Heart left ventricle (tissue), 16 donors: ENCODE measurements at regions not wholly inside any gene's neighbourhood (a gene's known extent, or its start where the extent isn't known, plus 50 kb on each side); places are given as distances from the start of the nearest gene placed in this dataset.

Source experiments
- ATAC-seq, 4 donors: fragments of 200-7000 bp; cut with Tn5 transposase; one replicate each; pipeline ENCODE4 v1.9.1; 2020 to 2022; ENCODE audit warnings: moderate library complexity in 4 of 4, mild to moderate bottlenecking in 3 of 4, moderate number of reproducible peaks in 1 of 4
- DNase-seq, 5 donors: peaks; one replicate each; pipeline ENCODE4 v3.0.0-alpha.2; 2020
- H3K27ac ChIP-seq, 12 donors: fragments of 200-600 bp; sonication (generic) in 4 of 12; one replicate each; pipeline versions ENCODE4 v1.5.0 to v1.8.0; 2016 to 2022; ENCODE audit warnings: mild to moderate bottlenecking in 2 of 12
- H3K27me3 ChIP-seq, 9 donors: fragments of 200-600 bp; sonication (generic) in 2 of 9; one replicate each; pipeline versions ENCODE4 v1.5.1 to v1.8.0; 2016 to 2022; ENCODE audit warnings: mild to moderate bottlenecking in 3 of 9
- H3K36me3 ChIP-seq, 9 donors: fragments of 200-600 bp; sonication (generic) in 2 of 9; one replicate each; pipeline versions ENCODE4 v1.5.0 to v1.8.0; 2018 to 2022; ENCODE audit warnings: mild to moderate bottlenecking in 2 of 9
- H3K4me1 ChIP-seq, 12 donors: fragments of 200-600 bp; sonication (generic) in 4 of 12; one replicate each; pipeline versions ENCODE4 v1.5.0 to v1.8.0; 2016 to 2022; ENCODE audit warnings: mild to moderate bottlenecking in 3 of 12
- H3K4me3 ChIP-seq, 12 donors: fragments of 200-600 bp; sonication (generic) in 4 of 12; one replicate each; pipeline versions ENCODE4 v1.5.0 to v1.8.0; 2017 to 2022; ENCODE audit warnings: mild to moderate bottlenecking in 9 of 12, moderate library complexity in 4 of 12
- H3K9me3 ChIP-seq, 12 donors: fragments of 200-600 bp; sonication (generic) in 4 of 12; one replicate each; pipeline versions ENCODE4 v1.5.0 to v1.8.0; 2016 to 2022; ENCODE audit warnings: mild to moderate bottlenecking in 1 of 12
- POLR2A ChIP-seq, 2 donors: fragments of 450-650 bp; IDR thresholded peaks; one replicate each; pipeline ENCODE4 v1.6.1; 2017; ENCODE audit warnings: antibody characterized with exemption in 2 of 2, mild to moderate bottlenecking in 2 of 2, moderate library complexity in 2 of 2
- WGBS, 4 donors: extraction: QIAGEN DNeasy Blood & Tissue Kit in 2 of 4; methylation state at CpG; one replicate each; pipeline versions ENCODE4 v1.1.5 to v1.1.7; 2013 to 2018; 5-methylcytosine and 5-hydroxymethylcytosine counted together
- intact Hi-C, 10 donors: fragments of 100-400 bp; cut with DNase I; formaldehyde crosslinking; loops; one replicate each; pipeline versions ENCODE4 v1.11.1 to v1.14.2; 2022
- TF ChIP-seq, protein P1 (sequence below), 12 donors: fragments of 200-600 bp; sonication (generic) in 4 of 12; IDR thresholded peaks; one replicate each; pipeline versions ENCODE4 v1.5.0 to v1.8.0; 2018 to 2022; ENCODE audit warnings: antibody characterized with exemption in 12 of 12, mild to moderate bottlenecking in 5 of 12
- donor health status: ischemic (EF 13 %, LVEDD 7.1; RV severe dilation, severe dysfunction).
- donor health status: healthy with polysubstance abuse.
- donor health status: DM: no; HTN: yes; CAD: no.
- donor health status: DM: no; HTN: no; CAD: no.
- donor health status: ischemic (EF 25% LVEDD 6.9; RV normal size, moderate dysfunction).
- donor health status: ischemic (EF 25% LVEDD 5.7; RV mildly dilated, moderate dysfunction).
- donor health status: healthy.
- donor health status: DM: yes; HTN: yes; CAD: no.
- donor health status: ischemic (EF 35%, LVEDD 5.7; RV mildly dilated, moderate dysfunction).
- donor health status: nonischemic (EF 11% LVEDD 7.7; RV severe dilation, severe dysfunction).
- donor health status: DM: yes; HTN: yes; CAD: no.
- donor health status: PGD.
- donor health status: ischemic (EF 29% LVEDD 5.4; RV normal size, mild dysfunction).
- donor health status: nonischemic (EF 23%, LVEDD 6.1; RV moderate dilation, normal function).

DNA sequence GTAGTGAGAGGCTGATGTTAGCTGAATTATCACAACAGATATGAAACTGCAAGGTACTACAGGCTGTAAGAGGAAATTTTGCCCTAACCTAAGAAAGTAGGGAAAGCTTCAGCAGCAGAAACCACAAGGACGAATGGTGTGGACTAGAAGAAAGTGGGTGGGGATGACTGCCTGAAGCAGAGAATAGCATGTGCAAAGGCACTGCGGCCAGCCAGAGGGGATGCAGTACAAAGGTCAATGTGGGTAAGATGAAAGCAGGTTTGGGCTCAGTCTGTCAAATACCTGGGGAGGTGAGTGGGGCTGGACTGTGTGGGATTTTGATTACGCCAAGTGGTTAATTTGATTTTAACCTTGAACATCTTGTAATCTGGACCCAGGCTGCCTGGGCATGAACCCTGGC lies 199.3 kb upstream of the GALNT2 start:
- WGBS, 4 donors: 90 to 97% (median 90%) methylated on average over 3 of the region's 3 CpGs
- H3K9me3 ChIP-seq: no peaks in the 10 kb centered on the region
- H3K4me1 ChIP-seq: peaks cover 0 to 32% (median 16%) of the 10 kb centered on the region in 12 donors
- H3K27ac ChIP-seq: no peak overlapping the region
- intact Hi-C loops: loop anchor here in 2 of 10 donors (10.0 kb wide), 2 partner anchors 207 to 347 kb away; no protein-coding TSS in a partner anchor
- no peaks in the 10 kb centered on the region for H3K36me3 ChIP-seq
- no peak overlapping the region for H3K4me3 ChIP-seq
- ATAC-seq (no peak), DNase-seq (no peak)
- peaks cover 0 to 7% (median 0%) of the 10 kb centered on the region in 9 donors for H3K27me3 ChIP-seq
- TF ChIP-seq POLR2A (IDR thresholded peaks at IDR 0.05): no peak
- TF ChIP-seq, protein P1, sequence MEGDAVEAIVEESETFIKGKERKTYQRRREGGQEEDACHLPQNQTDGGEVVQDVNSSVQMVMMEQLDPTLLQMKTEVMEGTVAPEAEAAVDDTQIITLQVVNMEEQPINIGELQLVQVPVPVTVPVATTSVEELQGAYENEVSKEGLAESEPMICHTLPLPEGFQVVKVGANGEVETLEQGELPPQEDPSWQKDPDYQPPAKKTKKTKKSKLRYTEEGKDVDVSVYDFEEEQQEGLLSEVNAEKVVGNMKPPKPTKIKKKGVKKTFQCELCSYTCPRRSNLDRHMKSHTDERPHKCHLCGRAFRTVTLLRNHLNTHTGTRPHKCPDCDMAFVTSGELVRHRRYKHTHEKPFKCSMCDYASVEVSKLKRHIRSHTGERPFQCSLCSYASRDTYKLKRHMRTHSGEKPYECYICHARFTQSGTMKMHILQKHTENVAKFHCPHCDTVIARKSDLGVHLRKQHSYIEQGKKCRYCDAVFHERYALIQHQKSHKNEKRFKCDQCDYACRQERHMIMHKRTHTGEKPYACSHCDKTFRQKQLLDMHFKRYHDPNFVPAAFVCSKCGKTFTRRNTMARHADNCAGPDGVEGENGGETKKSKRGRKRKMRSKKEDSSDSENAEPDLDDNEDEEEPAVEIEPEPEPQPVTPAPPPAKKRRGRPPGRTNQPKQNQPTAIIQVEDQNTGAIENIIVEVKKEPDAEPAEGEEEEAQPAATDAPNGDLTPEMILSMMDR (IDR thresholded peaks at IDR 0.05): no peak

DNA sequence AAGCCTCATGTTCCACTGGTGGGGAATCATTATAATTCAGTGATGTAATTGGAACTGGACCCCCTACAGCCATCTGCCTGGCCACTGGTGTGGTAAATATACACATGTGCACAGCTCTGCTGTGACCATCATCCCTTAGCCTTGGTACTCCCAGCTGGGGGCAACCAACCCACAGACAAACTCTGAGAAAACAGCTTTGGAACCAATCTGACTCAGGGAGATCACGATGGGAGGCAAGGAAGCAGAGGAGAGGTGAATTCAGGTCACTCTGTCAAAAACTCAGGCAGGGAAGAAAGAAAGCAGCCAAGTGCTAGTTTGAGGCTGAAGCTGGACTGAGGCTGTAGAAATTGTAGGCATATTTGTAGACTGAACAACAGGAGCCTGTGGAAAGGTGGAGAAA lies 197.8 kb upstream of the GALNT2 start:
- Histone ChIP-seq H3K27ac (no peak overlapping the region), H3K4me1 (peaks cover 0 to 20% (median 7%) of the 10 kb centered on the region in 12 donors), H3K4me3 (no peak overlapping the region), H3K9me3 (no peaks in the 10 kb centered on the region), H3K36me3 (no peaks in the 10 kb centered on the region), H3K27me3 (peaks cover 0 to 7% (median 0%) of the 10 kb centered on the region in 9 donors)
- DNase-seq: no peak
- TF ChIP-seq POLR2A (IDR thresholded peaks at IDR 0.05): no peak
- TF ChIP-seq, protein P1 (IDR thresholded peaks at IDR 0.05): no peak
- 15 to 55% (median 25%) methylated on average over 1 of the region's 1 CpG for WGBS, 4 donors
- ATAC-seq: no peak
- intact Hi-C loops: loop anchor here in 2 of 10 donors (10.0 kb wide), 2 partner anchors 206 to 346 kb away; no protein-coding TSS in a partner anchor

DNA sequence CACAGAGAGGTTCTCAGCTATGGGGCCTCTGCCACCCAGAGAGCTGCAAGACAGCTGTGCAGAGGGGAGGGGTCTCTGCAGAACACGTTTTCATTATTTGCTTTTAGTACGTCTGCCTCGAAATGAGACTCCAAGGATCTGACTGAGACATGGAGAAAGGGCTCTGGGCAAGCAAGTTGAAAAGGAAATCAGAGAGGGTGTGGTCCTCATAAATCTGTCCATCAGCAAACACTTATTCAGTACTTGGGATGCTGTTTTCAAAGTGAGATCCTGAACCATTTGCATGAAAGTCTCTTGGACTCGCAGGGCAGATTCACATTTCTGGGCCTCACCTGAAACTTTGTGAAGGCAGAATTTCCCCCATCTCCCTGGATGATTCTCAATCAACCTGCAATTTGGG lies 197.4 kb upstream of the GALNT2 start:
- peaks cover 0 to 16% (median 2%) of the 10 kb centered on the region in 12 donors for H3K4me1 ChIP-seq
- ATAC-seq: no peak
- no peak for DNase-seq
- peaks cover 0 to 7% (median 0%) of the 10 kb centered on the region in 9 donors for H3K27me3 ChIP-seq
- H3K27ac ChIP-seq: no peak overlapping the region
- no peaks in the 10 kb centered on the region for H3K36me3 ChIP-seq
- 59 to 78% (median 70%) methylated on average over 4 of the region's 4 CpGs for WGBS, 4 donors
- no peaks in the 10 kb centered on the region for H3K9me3 ChIP-seq
- no peak overlapping the region for H3K4me3 ChIP-seq
- intact Hi-C loops: loop anchor here in 2 of 10 donors (10.0 kb wide), 2 partner anchors 205 to 345 kb away; no protein-coding TSS in a partner anchor
- TF ChIP-seq POLR2A (IDR thresholded peaks at IDR 0.05): no peak
- TF ChIP-seq, protein P1 (IDR thresholded peaks at IDR 0.05): no peak

DNA sequence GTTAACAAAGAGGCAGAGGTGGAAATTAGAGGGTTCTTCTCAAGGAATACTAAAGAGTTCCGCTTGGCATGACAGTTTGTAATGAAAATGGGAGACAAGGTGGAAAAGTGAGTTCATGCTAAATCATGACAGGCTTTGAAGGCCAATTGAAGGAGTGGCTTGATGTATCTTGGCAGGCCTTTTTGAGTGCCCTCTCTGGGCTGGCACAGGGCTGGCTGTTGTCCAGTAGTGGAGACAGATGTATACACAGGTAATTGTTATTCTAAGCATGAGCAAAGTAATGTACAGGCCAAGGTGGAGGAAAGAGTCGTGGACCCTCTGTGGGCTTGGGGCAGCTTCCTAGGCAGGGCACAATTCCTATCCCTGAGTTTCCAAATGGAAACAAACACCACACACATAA lies 196.7 kb upstream of the GALNT2 start:
- ATAC-seq: no peak
- intact Hi-C loops: no loop called here
- 88 to 94% (median 91%) methylated on average over 2 of the region's 2 CpGs for WGBS, 4 donors

More for the DNA sequence above, 196.7 kb upstream of the GALNT2 start:
- TF ChIP-seq, protein P1 (IDR thresholded peaks at IDR 0.05): no peak
- TF ChIP-seq POLR2A (IDR thresholded peaks at IDR 0.05): no peak
- DNase-seq: no peak
- Histone ChIP-seq H3K27ac (no peak overlapping the region), H3K4me1 (peaks cover 0 to 11% (median 0%) of the 10 kb centered on the region in 12 donors), H3K9me3 (no peaks in the 10 kb centered on the region), H3K36me3 (no peaks in the 10 kb centered on the region), H3K4me3 (no peak overlapping the region), H3K27me3 (peaks cover 0 to 7% (median 0%) of the 10 kb centered on the region in 9 donors)
